ENCODE measurements at regions not wholly inside any gene's neighbourhood (a gene's known extent, or its start where the extent isn't known, plus 50 kb on each side); places are given as distances from the start of the nearest gene placed in this dataset.

- H3K9me3 ChIP-seq (ENCODE audit: control extremely low read depth in 1 of 3, control insufficient read depth in 2 of 3, insufficient read depth in 1 of 3, low read length in 2 of 3) = peaks cover 0 to 29% (median 0%) of the 10 kb centered on the region in 3 donors
- no peak for DNase-seq
- Mint-ChIP-seq H3K4me3 (no peak overlapping the region), H3K27me3 (peaks cover 22% of the 10 kb centered on the region), H3K9me3 (ENCODE audit: insufficient read depth) (no peaks in the 10 kb centered on the region), H3K27ac (no peak overlapping the region), H3K4me1 (no peaks in the 10 kb centered on the region)
- H3K4me1 ChIP-seq (ENCODE audit: control insufficient read depth in 2 of 2, insufficient read depth in 2 of 2, low read length in 2 of 2) = no peaks in the 10 kb centered on the region
- POLR2A ChIA-PET = no interaction called here
- no peak overlapping the region for H3K27ac ChIP-seq (ENCODE audit: low read length in 2 of 2)
- intact Hi-C loops (cut with micrococcal nuclease) = no loop called here
- 89% methylated on average over 8 of the region's 13 CpGs for WGBS (ENCODE audit: insufficient coverage)
- TF ChIP-seq EZH2 (IDR thresholded peaks at IDR 0.05; ENCODE audit: borderline replicate concordance, insufficient read depth, low read depth, low read length, poor library complexity, severe bottlenecking) (no peak), CTCF (IDR thresholded peaks at IDR 0.05) (no peak)
- CTCF ChIA-PET = interaction anchor here (1.3 to 8.6 kb wide), 7 partner anchors 13 to 172 kb away, joined by 4 to 139 read pairs (median 5); no protein-coding TSS in a partner anchor
- no peaks in the 10 kb centered on the region for H3K27me3 ChIP-seq (replicated peaks in 1 of 4; ENCODE audit: control extremely low read depth in 1 of 4, control insufficient read depth in 3 of 4, insufficient read depth in 4 of 4, low read length in 3 of 4)
- H3K36me3 ChIP-seq (replicated peaks in 1 of 2; ENCODE audit: control extremely low read depth in 1 of 2, control insufficient read depth in 1 of 2, extremely low read depth in 1 of 2, insufficient read depth in 2 of 2, low read length in 1 of 2) = no peaks in the 10 kb centered on the region
- no peak overlapping the region for H3K4me3 ChIP-seq (ENCODE audit: control extremely low read depth in 1 of 5, extremely low read depth in 1 of 5, insufficient read depth in 1 of 5, low read depth in 2 of 5, low read length in 4 of 5)
- no peaks in the 10 kb centered on the region for H4K20me1 ChIP-seq (ENCODE audit: control insufficient read depth, insufficient read depth, low read length, poor library complexity, severe bottlenecking)
- ATAC-seq (ENCODE audit: low read depth) = no peak
- H3K9ac ChIP-seq (ENCODE audit: low read length) = no peak overlapping the region
- no peaks in the 10 kb centered on the region for H3K79me2 ChIP-seq (ENCODE audit: control insufficient read depth, insufficient read depth, low read length)
- no peak overlapping the region for H3K4me2 ChIP-seq (replicated peaks; ENCODE audit: low read depth, low read length, poor library complexity, severe bottlenecking)
- H2AFZ ChIP-seq (ENCODE audit: insufficient read depth, low read depth, low read length, poor library complexity, severe bottlenecking) = no peak overlapping the region
Observed at GRCh38 chr22:22785316-22786065, 102.1 kb upstream of the IGLL5 start.
